ENCODE measurements at regions not wholly inside any gene's neighbourhood (a gene's known extent, or its start where the extent isn't known, plus 50 kb on each side); places are given as distances from the start of the nearest gene placed in this dataset.

DNA sequence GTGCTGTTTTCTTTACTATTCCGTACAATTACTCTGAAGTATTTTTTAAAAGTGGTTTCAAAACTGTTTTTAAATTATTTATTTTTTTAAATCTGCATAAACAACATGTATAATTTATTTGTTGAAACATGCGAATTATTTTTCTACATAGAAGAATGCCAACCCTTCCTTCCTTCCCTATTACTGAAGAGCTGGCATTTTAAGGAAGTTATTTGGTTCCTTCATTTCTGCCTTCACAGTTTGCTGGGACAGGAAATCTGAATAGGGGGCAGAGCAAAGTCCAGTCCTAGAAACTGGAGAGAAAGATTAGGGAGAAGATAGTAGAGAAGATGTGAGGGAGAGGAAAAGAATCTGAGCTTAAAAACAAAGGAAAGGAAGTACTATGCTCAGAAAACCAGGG is 146.7 kb upstream of the ACVR2A start:
- ATAC-seq, result no peak
- TF ChIP-seq ZC3H10 (CRISPR knock-in tag; IDR thresholded peaks at IDR 0.05), result no peak
- TF ChIP-seq ISL1 (CRISPR knock-in tag; IDR thresholded peaks at IDR 0.05), result no peak
- TF ChIP-seq CSRNP3 (CRISPR knock-in tag; IDR thresholded peaks at IDR 0.05), result no peak
- TF ChIP-seq PATZ1 (CRISPR knock-in tag; IDR thresholded peaks at IDR 0.05; ENCODE audit: borderline replicate concordance), result no peak
- TF ChIP-seq RARB (CRISPR knock-in tag; IDR thresholded peaks at IDR 0.05), result no peak
- TF ChIP-seq ZFP30 (CRISPR knock-in tag; IDR thresholded peaks at IDR 0.05), result no peak
- no peak for TF ChIP-seq SNAI2 (CRISPR knock-in tag; IDR thresholded peaks at IDR 0.05)
- no peak for TF ChIP-seq ZFP3 (CRISPR knock-in tag; IDR thresholded peaks at IDR 0.05)
- TF ChIP-seq ARNTL (CRISPR knock-in tag; IDR thresholded peaks at IDR 0.05; ENCODE audit: borderline replicate concordance, low read depth), result no peak
- no peak for TF ChIP-seq TCF4 (CRISPR knock-in tag; IDR thresholded peaks at IDR 0.05; ENCODE audit: borderline replicate concordance)
- no peak for TF ChIP-seq PPARA (CRISPR knock-in tag; IDR thresholded peaks at IDR 0.05; ENCODE audit: borderline replicate concordance)
- TF ChIP-seq TSHZ2 (CRISPR knock-in tag; IDR thresholded peaks at IDR 0.05), result no peak
- no peak for TF ChIP-seq BACH2 (CRISPR knock-in tag; IDR thresholded peaks at IDR 0.05; ENCODE audit: borderline replicate concordance)
- no peak for TF ChIP-seq CSDC2 (CRISPR knock-in tag; IDR thresholded peaks at IDR 0.05)
- no peak for TF ChIP-seq ZNF70 (CRISPR knock-in tag; IDR thresholded peaks at IDR 0.05)
- no peak for TF ChIP-seq ESRRG (CRISPR knock-in tag; IDR thresholded peaks at IDR 0.05)
- no peak for TF ChIP-seq CREB5 (CRISPR knock-in tag; IDR thresholded peaks at IDR 0.05; ENCODE audit: low read depth)
- TF ChIP-seq, protein P1, sequence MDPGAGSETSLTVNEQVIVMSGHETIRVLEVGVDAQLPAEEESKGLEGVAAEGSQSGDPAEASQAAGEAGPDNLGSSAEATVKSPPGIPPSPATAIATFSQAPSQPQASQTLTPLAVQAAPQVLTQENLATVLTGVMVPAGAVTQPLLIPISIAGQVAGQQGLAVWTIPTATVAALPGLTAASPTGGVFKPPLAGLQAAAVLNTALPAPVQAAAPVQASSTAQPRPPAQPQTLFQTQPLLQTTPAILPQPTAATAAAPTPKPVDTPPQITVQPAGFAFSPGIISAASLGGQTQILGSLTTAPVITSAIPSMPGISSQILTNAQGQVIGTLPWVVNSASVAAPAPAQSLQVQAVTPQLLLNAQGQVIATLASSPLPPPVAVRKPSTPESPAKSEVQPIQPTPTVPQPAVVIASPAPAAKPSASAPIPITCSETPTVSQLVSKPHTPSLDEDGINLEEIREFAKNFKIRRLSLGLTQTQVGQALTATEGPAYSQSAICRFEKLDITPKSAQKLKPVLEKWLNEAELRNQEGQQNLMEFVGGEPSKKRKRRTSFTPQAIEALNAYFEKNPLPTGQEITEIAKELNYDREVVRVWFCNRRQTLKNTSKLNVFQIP (CRISPR knock-in tag; IDR thresholded peaks at IDR 0.05; ENCODE audit: borderline replicate concordance, low read depth), result no peak
- TF ChIP-seq ZNF8 (CRISPR knock-in tag; IDR thresholded peaks at IDR 0.05), result no peak

- no peak for TF ChIP-seq GLIS3 (CRISPR knock-in tag; IDR thresholded peaks at IDR 0.05)
- no peak for TF ChIP-seq CSRNP3 (CRISPR knock-in tag; IDR thresholded peaks at IDR 0.05)
- TF ChIP-seq ZNF8 (CRISPR knock-in tag; IDR thresholded peaks at IDR 0.05), result no peak
- no peak for TF ChIP-seq CSDC2 (CRISPR knock-in tag; IDR thresholded peaks at IDR 0.05)
- TF ChIP-seq ZFP30 (CRISPR knock-in tag; IDR thresholded peaks at IDR 0.05), result no peak
- TF ChIP-seq ARNTL (CRISPR knock-in tag; IDR thresholded peaks at IDR 0.05; ENCODE audit: borderline replicate concordance, low read depth), result no peak
- no peak for TF ChIP-seq SNAI2 (CRISPR knock-in tag; IDR thresholded peaks at IDR 0.05)
- no peak for ATAC-seq
Measured at GRCh38 chr2:147696426-147696825, 148.4 kb upstream of the ACVR2A start.
